ENCODE measurements at regions not wholly inside any gene's neighbourhood (a gene's known extent, or its start where the extent isn't known, plus 50 kb on each side); places are given as distances from the start of the nearest gene placed in this dataset.

DNA sequence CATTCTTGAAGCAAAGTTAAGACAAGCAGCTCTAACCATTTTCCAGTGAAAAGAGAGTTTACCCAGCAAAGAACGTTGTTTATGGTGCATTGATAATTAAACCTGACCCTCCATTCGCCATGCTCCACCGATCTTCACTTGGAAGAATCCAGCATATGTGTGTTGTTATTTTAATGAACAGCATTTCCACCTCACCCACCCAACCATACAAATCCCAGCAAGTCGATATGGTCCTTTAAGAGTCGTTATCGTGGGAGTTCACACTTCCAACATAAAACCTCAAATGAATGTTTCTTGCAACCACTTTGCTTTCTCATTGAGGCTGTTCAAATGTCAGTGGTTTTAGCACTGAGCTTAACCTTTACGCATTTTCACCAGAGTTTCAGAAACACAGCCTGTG lies 147.4 kb upstream of the LDB2 start:
- Histone ChIP-seq H3K79me2 (ENCODE audit: low read depth) (no peaks in the 10 kb centered on the region), H3K4me2 (no peak overlapping the region), H3K4me3 (no peak overlapping the region), H3K9me3 (ENCODE audit: insufficient read depth, low read depth) (no peaks in the 10 kb centered on the region), H3K27ac (no peak overlapping the region), H3K4me1 (replicated peaks; ENCODE audit: insufficient read depth) (no peaks in the 10 kb centered on the region), H4K20me1 (ENCODE audit: insufficient read depth) (no peaks in the 10 kb centered on the region), H3F3A (ENCODE audit: insufficient read depth, low read depth) (no peaks in the 10 kb centered on the region), H2AFZ (no peak overlapping the region), H3K27me3 (ENCODE audit: insufficient read depth, low read depth) (no peaks in the 10 kb centered on the region), H3K9me2 (ENCODE audit: insufficient read depth) (no peaks in the 10 kb centered on the region), H3K36me3 (ENCODE audit: low read depth) (no peaks in the 10 kb centered on the region)
- BruUV-seq (replicated peaks): no TSS peak
- no peak for TF ChIP-seq EZH2 (IDR thresholded peaks at IDR 0.05; ENCODE audit: low read depth)
- TF ChIP-seq, protein P1, sequence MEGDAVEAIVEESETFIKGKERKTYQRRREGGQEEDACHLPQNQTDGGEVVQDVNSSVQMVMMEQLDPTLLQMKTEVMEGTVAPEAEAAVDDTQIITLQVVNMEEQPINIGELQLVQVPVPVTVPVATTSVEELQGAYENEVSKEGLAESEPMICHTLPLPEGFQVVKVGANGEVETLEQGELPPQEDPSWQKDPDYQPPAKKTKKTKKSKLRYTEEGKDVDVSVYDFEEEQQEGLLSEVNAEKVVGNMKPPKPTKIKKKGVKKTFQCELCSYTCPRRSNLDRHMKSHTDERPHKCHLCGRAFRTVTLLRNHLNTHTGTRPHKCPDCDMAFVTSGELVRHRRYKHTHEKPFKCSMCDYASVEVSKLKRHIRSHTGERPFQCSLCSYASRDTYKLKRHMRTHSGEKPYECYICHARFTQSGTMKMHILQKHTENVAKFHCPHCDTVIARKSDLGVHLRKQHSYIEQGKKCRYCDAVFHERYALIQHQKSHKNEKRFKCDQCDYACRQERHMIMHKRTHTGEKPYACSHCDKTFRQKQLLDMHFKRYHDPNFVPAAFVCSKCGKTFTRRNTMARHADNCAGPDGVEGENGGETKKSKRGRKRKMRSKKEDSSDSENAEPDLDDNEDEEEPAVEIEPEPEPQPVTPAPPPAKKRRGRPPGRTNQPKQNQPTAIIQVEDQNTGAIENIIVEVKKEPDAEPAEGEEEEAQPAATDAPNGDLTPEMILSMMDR (conservative IDR thresholded peaks at IDR 0.05): no peak
- ChIA-PET CTCF (no interaction called here), POLR2A (ENCODE audit: unreplicated experiment) (no interaction called here)
- intact Hi-C loops (cut with micrococcal nuclease; ENCODE audit: unreplicated experiment): no loop called here
- DNase-seq: no peak

DNA sequence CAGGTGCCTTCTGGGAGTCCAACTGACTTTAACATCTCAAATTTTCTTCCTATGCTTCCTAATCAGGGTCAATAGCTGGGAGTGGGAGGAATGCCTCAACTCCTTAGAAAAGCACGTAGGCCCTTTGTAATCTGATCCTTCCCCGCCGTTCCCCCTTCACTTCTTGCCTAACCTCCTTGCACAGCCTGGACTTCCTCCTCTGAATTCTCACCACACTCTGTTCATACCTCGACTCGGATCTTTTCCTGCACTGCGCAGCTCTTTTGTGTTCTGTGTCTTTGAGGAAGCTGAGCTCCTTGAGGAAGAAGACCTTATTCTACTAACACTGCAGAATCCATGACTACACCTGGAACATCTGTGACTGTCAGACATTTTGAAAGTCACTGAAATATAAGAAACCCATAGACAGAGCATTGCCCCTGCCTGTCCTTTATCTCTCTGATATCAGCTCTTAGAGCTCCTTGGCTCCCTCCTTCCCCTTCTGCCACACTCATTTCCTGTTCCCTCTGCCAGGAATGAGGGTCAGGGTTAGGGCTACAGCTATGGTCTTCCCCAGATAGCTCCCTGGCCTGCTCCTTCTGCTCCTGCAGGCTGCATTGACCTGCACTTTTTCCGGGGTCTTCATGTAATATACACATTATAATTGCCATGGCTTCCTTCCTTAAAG lies 140.2 kb upstream of the LDB2 start:
- Histone ChIP-seq H3K36me3 (ENCODE audit: low read depth) (no peaks in the 10 kb centered on the region), H3K4me2 (no peak overlapping the region), H3K4me3 (no peak overlapping the region), H4K20me1 (ENCODE audit: insufficient read depth) (no peaks in the 10 kb centered on the region), H3K9me2 (ENCODE audit: insufficient read depth) (no peaks in the 10 kb centered on the region), H3K79me2 (ENCODE audit: low read depth) (no peaks in the 10 kb centered on the region), H3K4me1 (replicated peaks; ENCODE audit: insufficient read depth) (no peaks in the 10 kb centered on the region), H3F3A (ENCODE audit: insufficient read depth, low read depth) (no peaks in the 10 kb centered on the region), H3K27me3 (ENCODE audit: insufficient read depth, low read depth) (no peaks in the 10 kb centered on the region), H3K9me3 (ENCODE audit: insufficient read depth, low read depth) (no peaks in the 10 kb centered on the region), H2AFZ (no peak overlapping the region), H3K27ac (no peak overlapping the region)
- POLR2A ChIA-PET (ENCODE audit: unreplicated experiment): no interaction called here
- intact Hi-C loops (cut with micrococcal nuclease; ENCODE audit: unreplicated experiment): no loop called here
- BruUV-seq (replicated peaks): no TSS peak
- TF ChIP-seq, protein P1 (conservative IDR thresholded peaks at IDR 0.05): no peak
- no peak for TF ChIP-seq EZH2 (IDR thresholded peaks at IDR 0.05; ENCODE audit: low read depth)
- CTCF ChIA-PET: no interaction called here
- DNase-seq: no peak

DNA sequence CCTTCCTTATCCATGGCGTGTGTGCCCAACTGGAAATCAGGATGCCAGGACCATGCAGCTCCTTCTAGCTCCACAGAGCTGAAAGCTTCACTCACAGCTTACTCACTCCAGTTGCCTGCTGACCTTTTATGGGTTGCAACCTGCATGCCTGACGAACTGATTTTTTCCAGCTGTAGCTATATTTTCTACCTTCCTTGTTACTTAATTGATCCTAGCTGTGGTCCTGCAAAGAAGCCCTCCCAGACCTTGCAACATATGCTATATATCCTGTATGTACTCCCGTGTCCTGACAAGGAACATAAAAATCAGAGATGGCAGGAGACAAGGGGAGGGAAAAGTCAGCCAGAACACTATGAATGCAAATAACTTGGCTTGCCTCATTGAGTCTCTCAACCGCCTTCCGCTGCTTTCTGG lies 135.3 kb upstream of the LDB2 start:
- H2AFZ ChIP-seq: no peak overlapping the region
- H3K9me2 ChIP-seq (ENCODE audit: insufficient read depth): no peaks in the 10 kb centered on the region
- H3K79me2 ChIP-seq (ENCODE audit: low read depth): no peaks in the 10 kb centered on the region
- H4K20me1 ChIP-seq (ENCODE audit: insufficient read depth): no peaks in the 10 kb centered on the region
- BruUV-seq (replicated peaks): no TSS peak
- ChIA-PET POLR2A (ENCODE audit: unreplicated experiment) (no interaction called here), CTCF (no interaction called here)
- intact Hi-C loops (cut with micrococcal nuclease; ENCODE audit: unreplicated experiment): no loop called here
- H3K9me3 ChIP-seq (ENCODE audit: insufficient read depth, low read depth): no peaks in the 10 kb centered on the region
- H3K4me3 ChIP-seq: no peak overlapping the region
- H3K4me1 ChIP-seq (replicated peaks; ENCODE audit: insufficient read depth): no peaks in the 10 kb centered on the region
- no peak for TF ChIP-seq EZH2 (IDR thresholded peaks at IDR 0.05; ENCODE audit: low read depth)
- TF ChIP-seq, protein P1 (conservative IDR thresholded peaks at IDR 0.05): no peak
- H3K27ac ChIP-seq: no peak overlapping the region
- no peak for DNase-seq
- H3K4me2 ChIP-seq: no peak overlapping the region
- H3F3A ChIP-seq (ENCODE audit: insufficient read depth, low read depth): no peaks in the 10 kb centered on the region
- no peaks in the 10 kb centered on the region for H3K36me3 ChIP-seq (ENCODE audit: low read depth)
- H3K27me3 ChIP-seq (ENCODE audit: insufficient read depth, low read depth): no peaks in the 10 kb centered on the region
